OCI-LY1 (cell line): ENCODE measurements at regions not wholly inside any gene's neighbourhood (a gene's known extent, or its start where the extent isn't known, plus 50 kb on each side); places are given as distances from the start of the nearest gene placed in this dataset.
"Not testable (repeated sequence)": the region's sequence is repeated elsewhere in the genome, so short reads cannot be mapped to it uniquely, and the experiment has no call there.

ENCODE experiments used
- H2AFZ ChIP-seq: fragments of 200-600 bp; sonication (generic), shearing (Covaris generic); 2 replicates; pipeline ENCODE4 v1.6.0; 2014; ENCODE audit warnings: antibody characterized with exemption, mild to moderate bottlenecking, low read length
- H3F3A ChIP-seq: fragments of 200-600 bp; sonication (generic), shearing (Covaris generic); 2 replicates; pipeline ENCODE4 v1.6.0; 2014; ENCODE audit warnings: mild to moderate bottlenecking, antibody characterized with exemption, low read length, moderate library complexity; ENCODE audit not compliant: insufficient read depth
- H3K27ac ChIP-seq: fragments of 200-600 bp; sonication (generic); 2 replicates; pipeline ENCODE4 v1.5.1; 2014; ENCODE audit warnings: low read length, mixed run types, mild to moderate bottlenecking, low read depth; ENCODE audit not compliant: poor library complexity, severe bottlenecking
- H3K27me3 ChIP-seq: fragments of 200-600 bp; sonication (generic); 2 replicates; pipeline ENCODE4 v1.6.0; 2014; ENCODE audit warnings: antibody characterized with exemption, mild to moderate bottlenecking, low read length, moderate library complexity; ENCODE audit not compliant: insufficient read depth
- H3K36me3 ChIP-seq: fragments of 200-600 bp; sonication (generic); 2 replicates; pipeline ENCODE4 v1.6.1; 2014; ENCODE audit warnings: mild to moderate bottlenecking, antibody characterized with exemption, low read length, moderate library complexity, mixed read lengths; ENCODE audit not compliant: insufficient read depth
- H3K4me1 ChIP-seq: fragments of 200-600 bp; sonication (generic); 2 replicates; pipeline ENCODE4 v1.5.1; 2014; ENCODE audit warnings: mild to moderate bottlenecking, low read length, moderate library complexity; ENCODE audit not compliant: insufficient read depth, severe bottlenecking
- H3K4me2 ChIP-seq: fragments of 200-600 bp; sonication (generic), shearing (Covaris generic); 2 replicates; pipeline ENCODE4 v1.6.1; 2014; ENCODE audit warnings: low read length
- H3K4me3 ChIP-seq: fragments of 200-600 bp; sonication (generic); 2 replicates; pipeline ENCODE4 v1.5.1; 2014; ENCODE audit warnings: low read length, low read depth, mild to moderate bottlenecking, mixed read lengths; ENCODE audit not compliant: poor library complexity, severe bottlenecking
- H3K79me2 ChIP-seq: fragments of 200-600 bp; shearing (Covaris generic); 2 replicates; pipeline ENCODE4 v1.6.1; 2016; ENCODE audit warnings: mixed run types, low read length, mixed read lengths; ENCODE audit not compliant: insufficient read depth
- H3K9ac ChIP-seq: fragments of 200-600 bp; sonication (generic), shearing (Covaris generic); 2 replicates; pipeline ENCODE4 v1.6.1; 2014; ENCODE audit warnings: mild to moderate bottlenecking, low read length, mixed read lengths
- H3K9me2 ChIP-seq: fragments of 200-600 bp; sonication (generic), shearing (Covaris generic); 2 replicates; pipeline ENCODE4 v1.6.1; 2014; ENCODE audit warnings: low read depth, mild to moderate bottlenecking, low read length, mixed read lengths
- H3K9me3 ChIP-seq: fragments of 200-600 bp; shearing (Covaris generic); 2 replicates; pipeline ENCODE4 v1.6.1; 2014; ENCODE audit warnings: low read length, mixed read lengths
- H4K20me1 ChIP-seq: fragments of 200-600 bp; sonication (generic), shearing (Covaris generic); 2 replicates; pipeline ENCODE4 v1.6.0; 2016; ENCODE audit warnings: mild to moderate bottlenecking, low read length; ENCODE audit not compliant: insufficient read depth
- CTCF ChIP-seq: fragments of 200-600 bp; sonication (generic), shearing (Covaris generic); IDR thresholded peaks from 2 replicates; pipeline ENCODE4 v1.5.1; 2017; ENCODE audit warnings: mild to moderate bottlenecking, antibody characterized with exemption, low read length, moderate library complexity, mixed read lengths
- EZH2 ChIP-seq: fragments of 200-600 bp; sonication (generic), shearing (Covaris generic); IDR thresholded peaks from 2 replicates; pipeline ENCODE4 v1.8.0; 2017; ENCODE audit warnings: borderline replicate concordance, mixed run types, mild to moderate bottlenecking, antibody characterized with exemption, low read length, moderate library complexity, mixed read lengths

GRCh38 chr7:155394413-155394812 lies 63.5 kb upstream of the EN2 start:
- Histone ChIP-seq H3K27me3 (peaks cover 15% of the 10 kb centered on the region; the same call in 1 of the 2 replicates), H3F3A (no peaks in the 10 kb centered on the region), H3K4me1 (no peaks in the 10 kb centered on the region), H3K9ac (no peak overlapping the region), H4K20me1 (no peaks in the 10 kb centered on the region), H2AFZ (no peak overlapping the region), H3K4me2 (no peak overlapping the region), H3K9me2 (no peaks in the 10 kb centered on the region), H3K27ac (no peak overlapping the region), H3K79me2 (no peaks in the 10 kb centered on the region), H3K9me3 (no peaks in the 10 kb centered on the region), H3K36me3 (no peaks in the 10 kb centered on the region), H3K4me3 (no peak overlapping the region)
- TF ChIP-seq EZH2 (no peak), CTCF (no peak)

GRCh38 chr7:155395176-155395797 lies 62.6 kb upstream of the EN2 start:
- no peaks in the 10 kb centered on the region for H3K36me3 ChIP-seq
- H3K27me3 ChIP-seq, result peaks cover 8% of the 10 kb centered on the region; the same call in 1 of the 2 replicates
- no peaks in the 10 kb centered on the region for H3F3A ChIP-seq
- TF ChIP-seq EZH2 (no peak), CTCF (no peak)
- H3K4me3 ChIP-seq, result no peak overlapping the region
- H3K79me2 ChIP-seq, result no peaks in the 10 kb centered on the region
- no peaks in the 10 kb centered on the region for H3K4me1 ChIP-seq
- no peak overlapping the region for H3K4me2 ChIP-seq
- H3K9me3 ChIP-seq, result no peaks in the 10 kb centered on the region
- H4K20me1 ChIP-seq, result no peaks in the 10 kb centered on the region
- H2AFZ ChIP-seq, result no peak overlapping the region
- no peak overlapping the region for H3K9ac ChIP-seq
- no peak overlapping the region for H3K27ac ChIP-seq
- no peaks in the 10 kb centered on the region for H3K9me2 ChIP-seq

- H3F3A ChIP-seq, result no peaks in the 10 kb centered on the region
- TF ChIP-seq EZH2 (no peak), CTCF (no peak)
- no peaks in the 10 kb centered on the region for H3K4me1 ChIP-seq
- H3K9me2 ChIP-seq, result no peaks in the 10 kb centered on the region
- H4K20me1 ChIP-seq, result no peaks in the 10 kb centered on the region
- H3K4me3 ChIP-seq, result no peak overlapping the region
- H3K27ac ChIP-seq, result no peak overlapping the region
- no peaks in the 10 kb centered on the region for H3K9me3 ChIP-seq
- no peak overlapping the region for H2AFZ ChIP-seq
- no peak overlapping the region for H3K9ac ChIP-seq
- no peak overlapping the region for H3K4me2 ChIP-seq
- no peaks in the 10 kb centered on the region for H3K36me3 ChIP-seq
- no peaks in the 10 kb centered on the region for H3K79me2 ChIP-seq
- H3K27me3 ChIP-seq, result peaks cover 13% of the 10 kb centered on the region; the same call in 1 of the 2 replicates
These were observed 61.3 kb upstream of the EN2 start for GRCh38 chr7:155396661-155397060.

- H3K4me3 ChIP-seq, H3K4me1 ChIP-seq, H2AFZ ChIP-seq, H3K27ac ChIP-seq, H3K9me3 ChIP-seq, H3K9me2 ChIP-seq, H3K9ac ChIP-seq, H4K20me1 ChIP-seq, H3K79me2 ChIP-seq, H3F3A ChIP-seq, H3K4me2 ChIP-seq, H3K36me3 ChIP-seq: not testable (repeated sequence)
- H3K27me3 ChIP-seq, result peaks cover 18% of the 10 kb centered on the region
These were observed 59.9 kb upstream of the EN2 start for GRCh38 chr7:155397758-155398714.
